IMR-90 (cell line): ENCODE measurements at regions not wholly inside any gene's neighbourhood (a gene's known extent, or its start where the extent isn't known, plus 50 kb on each side); places are given as distances from the start of the nearest gene placed in this dataset.

ENCODE experiments used
- ATAC-seq: fragments of 200-7000 bp; cut with Tn5 transposase; 2 replicates; pipeline ENCODE4 v1.9.1; 2020; ENCODE audit warnings: low read depth, mild to moderate bottlenecking, moderate library complexity
- BruUV-seq: library from RNA; stranded (reverse); fragments of 400-500 nt; replicated peaks from 2 replicates; lab custom pipeline; 2021; lab: Mats Ljungman, UMichigan
- CTCF ChIA-PET: fragments of 300-600 bp; formaldehyde crosslinking; extraction: SDS; loops from one replicate; lab custom pipeline; 2021; ENCODE audit warnings: antibody characterized with exemption; lab: Yijun Ruan, JAX
- POLR2A ChIA-PET: fragments of 300-600 bp; sonication (Branson Sonifier 250); formaldehyde crosslinking; loops from one replicate; lab custom pipeline; 2022; ENCODE audit warnings: antibody characterized with exemption; ENCODE audit not compliant: unreplicated experiment; lab: Charles Lee
- DNase-seq: peaks from one replicate; pipeline ENCODE4 v3.0.0; 2013
- H2AFZ ChIP-seq: replicated peaks from 2 replicates; pipeline ENCODE3; 2013; ENCODE audit warnings: low read length, mild to moderate bottlenecking; ENCODE audit not compliant: poor library complexity
- H2AK5ac ChIP-seq: 2 replicates; pipeline ENCODE4 v1.6.1; 2013; ENCODE audit warnings: low read depth, low read length, inconsistent platforms
- H2AK9ac ChIP-seq: replicated peaks from 2 replicates; pipeline ENCODE3; 2013; ENCODE audit warnings: mild to moderate bottlenecking, low read depth, low read length, moderate library complexity; ENCODE audit not compliant: poor library complexity
- H2BK120ac ChIP-seq: 2 replicates; pipeline ENCODE4 v1.6.1; 2013; ENCODE audit warnings: low read depth, low read length, inconsistent platforms
- H2BK15ac ChIP-seq: 3 replicates; pipeline ENCODE4 v1.6.1; 2013; ENCODE audit warnings: low read depth, low read length, inconsistent platforms
- H2BK20ac ChIP-seq: 2 replicates; pipeline ENCODE4 v1.6.1; 2013; ENCODE audit warnings: low read depth, mild to moderate bottlenecking, inconsistent platforms, low read length, moderate library complexity
- H2BK5ac ChIP-seq: 2 replicates; pipeline ENCODE4 v1.6.1; 2013; ENCODE audit warnings: mild to moderate bottlenecking, low read depth, low read length, inconsistent platforms; ENCODE audit not compliant: poor library complexity, severe bottlenecking
- H3K14ac ChIP-seq: replicated peaks from 2 replicates; pipeline ENCODE4 v1.6.1; 2013; ENCODE audit warnings: low read depth, low read length, inconsistent platforms
- H3K18ac ChIP-seq: 2 replicates; pipeline ENCODE4 v1.6.1; 2013; ENCODE audit warnings: low read depth, low read length, control low read depth
- H3K23ac ChIP-seq: 2 replicates; pipeline ENCODE4 v1.6.1; 2013; ENCODE audit warnings: low read depth, low read length, inconsistent platforms
- H3K27ac ChIP-seq: 2 replicates; pipeline ENCODE4 v1.5.1; 2013; ENCODE audit warnings: mild to moderate bottlenecking, control low read depth, low read length; ENCODE audit not compliant: insufficient read depth
- H3K27me3 ChIP-seq: 2 replicates; pipeline ENCODE4 v1.6.1; 2013; ENCODE audit warnings: low read length; ENCODE audit not compliant: control insufficient read depth, insufficient read depth
- H3K36me3 ChIP-seq: 2 replicates; pipeline ENCODE4 v1.6.1; 2013; ENCODE audit warnings: low read length, mixed read lengths; ENCODE audit not compliant: control insufficient read depth, insufficient read depth
- H3K4ac ChIP-seq: 2 replicates; pipeline ENCODE4 v1.6.1; 2013; ENCODE audit warnings: low read depth, low read length, inconsistent platforms
- H3K4me1 ChIP-seq: 2 replicates; pipeline ENCODE4 v1.6.1; 2013; ENCODE audit warnings: low read length, mixed read lengths; ENCODE audit not compliant: control insufficient read depth, insufficient read depth
- H3K4me2 ChIP-seq: 2 replicates; pipeline ENCODE4 v1.6.1; 2013; ENCODE audit warnings: low read depth, mild to moderate bottlenecking, control low read depth, low read length, moderate library complexity
- H3K4me3 ChIP-seq: 2 replicates; pipeline ENCODE4 v1.5.1; 2013; ENCODE audit warnings: low read depth, mild to moderate bottlenecking, control low read depth, low read length, moderate library complexity; ENCODE audit not compliant: insufficient read depth
- H3K56ac ChIP-seq: 2 replicates; pipeline ENCODE4 v1.6.1; 2013; ENCODE audit warnings: low read length, inconsistent platforms; ENCODE audit not compliant: insufficient read depth; ENCODE audit errors: extremely low read depth
- H3K79me1 ChIP-seq, 2 experiments: 2 replicates each; pipeline ENCODE4 v1.6.1; 2013; ENCODE audit warnings: low read length in 2 of 2, inconsistent platforms in 1 of 2, low read depth in 1 of 2
- H3K9ac ChIP-seq: 2 replicates; pipeline ENCODE4 v1.6.1; 2013; ENCODE audit warnings: low read depth, low read length, control low read depth
- H3K9me1 ChIP-seq: 2 replicates; pipeline ENCODE4 v1.6.1; 2013; ENCODE audit warnings: low read length, inconsistent platforms; ENCODE audit not compliant: insufficient read depth
- H3K9me3 ChIP-seq: 2 replicates; pipeline ENCODE4 v1.6.1; 2013; ENCODE audit warnings: low read length; ENCODE audit not compliant: control insufficient read depth, insufficient read depth
- H4K20me1 ChIP-seq: 2 replicates; pipeline ENCODE4 v1.6.1; 2013; ENCODE audit warnings: low read length, inconsistent platforms; ENCODE audit not compliant: insufficient read depth
- H4K5ac ChIP-seq: 2 replicates; pipeline ENCODE4 v1.6.1; 2013; ENCODE audit warnings: mild to moderate bottlenecking, low read depth, low read length, control low read depth
- H4K8ac ChIP-seq, 2 experiments: 2 replicates each; pipeline ENCODE4 v1.6.1; 2013; ENCODE audit warnings: low read depth in 2 of 2, low read length in 2 of 2, control low read depth in 1 of 2, inconsistent platforms in 1 of 2
- H4K91ac ChIP-seq: 2 replicates; pipeline ENCODE4 v1.6.1; 2013; ENCODE audit warnings: low read depth, low read length, inconsistent platforms; ENCODE audit not compliant: insufficient read depth
- FOS ChIP-seq: fragments of 150-350 bp; IDR thresholded peaks from 2 replicates; pipeline ENCODE4 v1.6.1; 2016; ENCODE audit warnings: low read depth, low read length
- MAFK ChIP-seq: IDR thresholded peaks from 2 replicates; pipeline ENCODE4 v1.6.1; 2012; ENCODE audit warnings: low read depth, low read length, improper control_type of control experiment
- MAZ ChIP-seq: IDR thresholded peaks from 2 replicates; pipeline ENCODE4 v1.6.1; 2012; ENCODE audit warnings: low read depth, mild to moderate bottlenecking, low read length, improper control_type of control experiment, moderate library complexity, borderline replicate concordance
- NFE2L2 ChIP-seq: fragments of 150-350 bp; IDR thresholded peaks from 2 replicates; pipeline ENCODE4 v1.6.1; 2016; ENCODE audit warnings: low read depth, mild to moderate bottlenecking, low read length
- RAD21 ChIP-seq: IDR thresholded peaks from 2 replicates; pipeline ENCODE4 v1.6.1; 2012; ENCODE audit warnings: low read length, improper control_type of control experiment
- WGBS, 2 experiments: methylation state at CpG; one replicate each; pipeline versions ENCODE4 v1.1.5 to v1.1.7; 2013; ENCODE audit warnings: missing lambda C conversion rate in 2 of 2; ENCODE audit not compliant: insufficient read length in 1 of 2; ENCODE audit errors: extremely low coverage in 2 of 2; 5-methylcytosine and 5-hydroxymethylcytosine counted together
- dilution Hi-C: fragments of 300-500 bp; cut with HindIII; formaldehyde crosslinking; loops from one replicate; pipeline ENCODE4 v1.14.3; 2018; ENCODE audit warnings: low sequenced_read_pairs; ENCODE audit not compliant: unreplicated experiment
- in situ Hi-C: fragments of 300-500 bp; cut with MboI; formaldehyde crosslinking; loops from 3 replicates; pipeline ENCODE4 v1.14.3; 2019; ENCODE audit warnings: low sequenced_read_pairs, inconsistent platforms, mixed read lengths
- intact Hi-C: fragments of 100-400 bp; cut with micrococcal nuclease; formaldehyde crosslinking; loops from 2 replicates; pipeline ENCODE4 v1.10.0; 2022

DNA sequence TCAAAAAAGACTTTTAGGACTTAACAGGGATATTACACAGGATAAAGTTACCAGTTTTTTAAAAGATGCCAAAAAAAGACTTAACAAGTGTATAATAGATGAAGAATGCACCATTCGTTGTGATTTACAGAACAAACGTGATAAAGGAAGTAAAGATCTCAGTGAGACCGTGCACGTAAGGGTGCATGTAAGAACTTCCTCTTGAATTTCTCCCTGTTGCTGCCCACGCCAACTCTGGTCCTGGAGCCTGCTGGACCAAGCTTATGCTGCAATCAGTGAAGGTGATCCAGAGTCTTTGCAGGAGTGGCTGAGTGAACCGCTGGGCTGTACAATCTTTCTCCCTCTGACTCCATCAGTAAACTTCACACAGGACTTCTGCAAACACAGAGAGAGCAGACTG is 593.7 kb downstream of the TMEM121 start:
- Histone ChIP-seq H2BK120ac (no peak overlapping the region), H2BK15ac (no peak overlapping the region), H3K14ac (no peak overlapping the region), H2BK20ac (no peak overlapping the region), H3K27ac (no peak overlapping the region), H4K8ac (no peak overlapping the region), H3K4ac (no peak overlapping the region), H4K5ac (no peak overlapping the region), H2AK9ac (no peak overlapping the region), H3K79me1 (no peaks in the 10 kb centered on the region), H3K9me1 (no peaks in the 10 kb centered on the region), H3K9me3 (peaks cover 13% of the 10 kb centered on the region), H4K91ac (no peak overlapping the region), H3K4me1 (no peaks in the 10 kb centered on the region), H3K9ac (no peak overlapping the region), H2AFZ (no peak overlapping the region), H3K36me3 (no peaks in the 10 kb centered on the region), H3K56ac (no peak overlapping the region), H3K27me3 (no peaks in the 10 kb centered on the region), H3K4me3 (no peak overlapping the region), H2AK5ac (no peak overlapping the region), H4K20me1 (no peaks in the 10 kb centered on the region), H3K4me2 (no peak overlapping the region), H3K23ac (no peak overlapping the region), H2BK5ac (no peak overlapping the region), H3K18ac (no peak overlapping the region)
- no peak for ATAC-seq
- in situ Hi-C loops: no loop called here
- TF ChIP-seq FOS (no peak), MAZ (no peak), NFE2L2 (no peak), MAFK (no peak), RAD21 (no peak)
- intact Hi-C loops: no loop called here
- POLR2A ChIA-PET: no interaction called here
- BruUV-seq: no TSS peak
- DNase-seq: no peak
- dilution Hi-C loops: no loop called here
- CTCF ChIA-PET: no interaction called here
- WGBS, 2 experiments: 39% methylated on average over 3 of the region's 6 CpGs; no CpG with 5 or more reads in 1 of the 2 experiments
